ENCODE measurements at regions not wholly inside any gene's neighbourhood (a gene's known extent, or its start where the extent isn't known, plus 50 kb on each side); places are given as distances from the start of the nearest gene placed in this dataset.

- TF ChIP-seq EZH2 (IDR thresholded peaks at IDR 0.05; ENCODE audit: low read length, unreplicated experiment) (no peak), EZH2phosphoT487 (IDR thresholded peaks at IDR 0.05; ENCODE audit: borderline replicate concordance, low read length) (no peak), CTCF (conservative IDR thresholded peaks at IDR 0.05; ENCODE audit: low read depth, low read length) (no peak)
- Histone ChIP-seq H3K4me3 (ENCODE audit: low read length) (no peak overlapping the region), H3K79me2 (ENCODE audit: low read length) (no peaks in the 10 kb centered on the region), H3K9ac (ENCODE audit: low read length) (no peak overlapping the region), H3K9me2 (replicated peaks; ENCODE audit: low read length) (no peaks in the 10 kb centered on the region), H2AFZ (ENCODE audit: low read length) (no peak overlapping the region), H3K36me3 (ENCODE audit: low read depth, low read length) (no peaks in the 10 kb centered on the region), H3F3A (ENCODE audit: low read length, unreplicated experiment) (no peaks in the 10 kb centered on the region), H3K27ac (ENCODE audit: low read length) (no peak overlapping the region), H4K20me1 (ENCODE audit: low read length) (no peaks in the 10 kb centered on the region), H3K4me2 (ENCODE audit: low read length) (no peak overlapping the region), H3K27me3 (ENCODE audit: low read length) (no peaks in the 10 kb centered on the region), H3K4me1 (ENCODE audit: insufficient read depth, low read length) (peaks cover 17% of the 10 kb centered on the region), H3K9me3 (ENCODE audit: low read length) (no peaks in the 10 kb centered on the region)
- ATAC-seq = no peak
- intact Hi-C loops (cut with micrococcal nuclease) = no loop called here
- ChIA-PET CTCF (no interaction called here), POLR2A (ENCODE audit: unreplicated experiment) (no interaction called here)
- DNase-seq = no peak
- BruUV-seq (replicated peaks) = no TSS peak
Measured at GRCh38 chr22:49491726-49492125, 335.9 kb downstream of the BRD1 start.

- Histone ChIP-seq H2AFZ (ENCODE audit: low read length) (no peak overlapping the region), H3K27me3 (ENCODE audit: low read length) (no peaks in the 10 kb centered on the region), H3K4me2 (ENCODE audit: low read length) (no peak overlapping the region), H3K36me3 (ENCODE audit: low read depth, low read length) (no peaks in the 10 kb centered on the region), H3K79me2 (ENCODE audit: low read length) (no peaks in the 10 kb centered on the region), H3K4me3 (ENCODE audit: low read length) (no peak overlapping the region), H3K9me2 (replicated peaks; ENCODE audit: low read length) (no peaks in the 10 kb centered on the region), H3K4me1 (ENCODE audit: insufficient read depth, low read length) (peaks cover 17% of the 10 kb centered on the region), H3K27ac (ENCODE audit: low read length) (no peak overlapping the region), H4K20me1 (ENCODE audit: low read length) (no peaks in the 10 kb centered on the region), H3K9ac (ENCODE audit: low read length) (no peak overlapping the region), H3F3A (ENCODE audit: low read length, unreplicated experiment) (no peaks in the 10 kb centered on the region), H3K9me3 (ENCODE audit: low read length) (no peaks in the 10 kb centered on the region)
- no peak for TF ChIP-seq EZH2 (IDR thresholded peaks at IDR 0.05; ENCODE audit: low read length, unreplicated experiment)
- TF ChIP-seq CTCF (conservative IDR thresholded peaks at IDR 0.05; ENCODE audit: low read depth, low read length) = no peak
- TF ChIP-seq EZH2phosphoT487 (IDR thresholded peaks at IDR 0.05; ENCODE audit: borderline replicate concordance, low read length) = no peak
- BruUV-seq (replicated peaks) = no TSS peak
- ATAC-seq (no peak), DNase-seq (no peak)
- intact Hi-C loops (cut with micrococcal nuclease) = no loop called here
- ChIA-PET POLR2A (ENCODE audit: unreplicated experiment) (no interaction called here), CTCF (no interaction called here)
Measured at GRCh38 chr22:49491221-49491635, 336.4 kb downstream of the BRD1 start.

GRCh38 chr22:49490692-49491091 is 337.0 kb downstream of the BRD1 start:
- H2AFZ ChIP-seq (ENCODE audit: low read length) = no peak overlapping the region
- intact Hi-C loops (cut with micrococcal nuclease) = no loop called here
- no peaks in the 10 kb centered on the region for H3K27me3 ChIP-seq (ENCODE audit: low read length)
- BruUV-seq (replicated peaks) = no TSS peak
- ChIA-PET POLR2A (ENCODE audit: unreplicated experiment) (no interaction called here), CTCF (no interaction called here)
- H3K36me3 ChIP-seq (ENCODE audit: low read depth, low read length) = no peaks in the 10 kb centered on the region
- H3K27ac ChIP-seq (ENCODE audit: low read length) = no peak overlapping the region
- no peaks in the 10 kb centered on the region for H3K9me2 ChIP-seq (replicated peaks; ENCODE audit: low read length)
- no peak for ATAC-seq
- no peak overlapping the region for H3K4me3 ChIP-seq (ENCODE audit: low read length)
- H4K20me1 ChIP-seq (ENCODE audit: low read length) = no peaks in the 10 kb centered on the region
- no peaks in the 10 kb centered on the region for H3F3A ChIP-seq (ENCODE audit: low read length, unreplicated experiment)
- H3K9me3 ChIP-seq (ENCODE audit: low read length) = no peaks in the 10 kb centered on the region
- TF ChIP-seq EZH2phosphoT487 (IDR thresholded peaks at IDR 0.05; ENCODE audit: borderline replicate concordance, low read length) = no peak
- no peak for TF ChIP-seq CTCF (conservative IDR thresholded peaks at IDR 0.05; ENCODE audit: low read depth, low read length)
- TF ChIP-seq EZH2 (IDR thresholded peaks at IDR 0.05; ENCODE audit: low read length, unreplicated experiment) = no peak
- no peak overlapping the region for H3K9ac ChIP-seq (ENCODE audit: low read length)
- peaks cover 17% of the 10 kb centered on the region for H3K4me1 ChIP-seq (ENCODE audit: insufficient read depth, low read length)
- H3K4me2 ChIP-seq (ENCODE audit: low read length) = no peak overlapping the region
- no peak for DNase-seq
- H3K79me2 ChIP-seq (ENCODE audit: low read length) = no peaks in the 10 kb centered on the region

All from PC-3 (cell line).